Calu3 (cell line): ENCODE measurements at regions not wholly inside any gene's neighbourhood (a gene's known extent, or its start where the extent isn't known, plus 50 kb on each side); places are given as distances from the start of the nearest gene placed in this dataset.

Source experiments
- BruUV-seq: library from RNA; stranded (reverse); fragments of 400-500 nt; replicated peaks from 2 replicates; lab custom pipeline; 2021; lab: Mats Ljungman, UMichigan
- CTCF ChIA-PET: fragments of 300-600 bp; sonication (Branson Sonifier 250); formaldehyde crosslinking; loops from one replicate; lab custom pipeline; 2022; ENCODE audit warnings: antibody characterized with exemption; lab: Charles Lee
- DNase-seq: peaks from one replicate; pipeline ENCODE4 v3.0.0; 2022
- H3K27ac Mint-ChIP-seq: one replicate; pipeline ENCODE4 v1.8.0; 2022; ENCODE audit warnings: mixed read lengths; ENCODE audit not compliant: unreplicated experiment
- H3K27me3 Mint-ChIP-seq: one replicate; pipeline ENCODE4 v1.8.0; 2022; ENCODE audit warnings: mixed read lengths; ENCODE audit not compliant: unreplicated experiment
- H3K36me3 Mint-ChIP-seq: one replicate; pipeline ENCODE4 v1.8.0; 2022; ENCODE audit warnings: mild to moderate bottlenecking, moderate library complexity, mixed read lengths; ENCODE audit not compliant: insufficient read depth, unreplicated experiment
- H3K4me1 Mint-ChIP-seq: one replicate; pipeline ENCODE4 v1.8.0; 2022; ENCODE audit warnings: mild to moderate bottlenecking, low read depth, mixed read lengths; ENCODE audit not compliant: unreplicated experiment
- H3K4me3 Mint-ChIP-seq: one replicate; pipeline ENCODE4 v1.8.0; 2022; ENCODE audit warnings: mild to moderate bottlenecking, low read depth, moderate library complexity, mixed read lengths; ENCODE audit not compliant: unreplicated experiment
- H3K9me3 Mint-ChIP-seq: one replicate; pipeline ENCODE4 v1.8.0; 2022; ENCODE audit warnings: low read depth, mixed read lengths; ENCODE audit not compliant: unreplicated experiment
- CTCF ChIP-seq: fragments of 200-600 bp; IDR thresholded peaks from one replicate; pipeline ENCODE4 v1.8.0; 2022; ENCODE audit warnings: antibody characterized with exemption; ENCODE audit not compliant: unreplicated experiment
- intact Hi-C: fragments of 100-400 bp; cut with micrococcal nuclease; formaldehyde crosslinking; loops from one replicate; pipeline ENCODE4 v1.10.0; 2022; ENCODE audit not compliant: unreplicated experiment

- Mint-ChIP-seq H3K27ac (no peak overlapping the region), H3K9me3 (peaks cover 2% of the 10 kb centered on the region), H3K27me3 (no peaks in the 10 kb centered on the region), H3K4me1 (no peaks in the 10 kb centered on the region), H3K4me3 (no peak overlapping the region), H3K36me3 (no peaks in the 10 kb centered on the region)
- CTCF ChIA-PET, result no interaction called here
- BruUV-seq, result no TSS peak
- intact Hi-C loops, result no loop called here
- TF ChIP-seq CTCF, result no peak
- no peak for DNase-seq
These were observed 299.8 kb downstream of the KBTBD8 start for GRCh38 chr3:67297715-67298475.

- H3K9me3 Mint-ChIP-seq, result peaks cover 2% of the 10 kb centered on the region
- H3K27ac Mint-ChIP-seq, result no peak overlapping the region
- CTCF ChIA-PET, result no interaction called here
- BruUV-seq, result no TSS peak
- intact Hi-C loops, result no loop called here
- no peak overlapping the region for H3K4me3 Mint-ChIP-seq
- no peaks in the 10 kb centered on the region for H3K4me1 Mint-ChIP-seq
- no peak for DNase-seq
- no peaks in the 10 kb centered on the region for H3K27me3 Mint-ChIP-seq
- no peaks in the 10 kb centered on the region for H3K36me3 Mint-ChIP-seq
- no peak for TF ChIP-seq CTCF
These were observed 303.4 kb downstream of the KBTBD8 start for GRCh38 chr3:67301556-67301955.

- CTCF ChIA-PET, result no interaction called here
- TF ChIP-seq CTCF, result no peak
- no peak overlapping the region for H3K4me3 Mint-ChIP-seq
- peaks cover 5% of the 10 kb centered on the region for H3K9me3 Mint-ChIP-seq
- H3K27ac Mint-ChIP-seq, result no peak overlapping the region
- H3K36me3 Mint-ChIP-seq, result no peaks in the 10 kb centered on the region
- no TSS peak for BruUV-seq
- intact Hi-C loops, result no loop called here
- H3K4me1 Mint-ChIP-seq, result no peaks in the 10 kb centered on the region
- H3K27me3 Mint-ChIP-seq, result no peaks in the 10 kb centered on the region
- no peak for DNase-seq
These were observed 304.4 kb downstream of the KBTBD8 start for GRCh38 chr3:67302489-67302888.

- H3K27ac Mint-ChIP-seq, result no peak overlapping the region
- H3K36me3 Mint-ChIP-seq, result no peaks in the 10 kb centered on the region
- CTCF ChIA-PET, result no interaction called here
- H3K4me3 Mint-ChIP-seq, result no peak overlapping the region
- no peaks in the 10 kb centered on the region for H3K4me1 Mint-ChIP-seq
- DNase-seq, result no peak
- intact Hi-C loops, result no loop called here
- no peak for TF ChIP-seq CTCF
- BruUV-seq, result no TSS peak
- H3K9me3 Mint-ChIP-seq, result peaks cover 5% of the 10 kb centered on the region
- no peaks in the 10 kb centered on the region for H3K27me3 Mint-ChIP-seq
These were observed 307.1 kb downstream of the KBTBD8 start for GRCh38 chr3:67305160-67305559.
